Fibroblast of lung (primary cell): ENCODE measurements at regions not wholly inside any gene's neighbourhood (a gene's known extent, or its start where the extent isn't known, plus 50 kb on each side); places are given as distances from the start of the nearest gene placed in this dataset.

Source experiments
- DNase-seq, 2 donors: peaks; one replicate each; pipeline versions ENCODE4 v3.0.0 to v3.0.0-alpha.2; 2010; ENCODE audit warnings: low read depth in 2 of 2
- H2AFZ ChIP-seq: 2 replicates; pipeline ENCODE4 v1.5.1; 2012; ENCODE audit warnings: low read length, control low read depth, inconsistent platforms
- H3K27ac ChIP-seq: 2 replicates; pipeline ENCODE4 v1.5.1; 2011; ENCODE audit warnings: low read length, control low read depth; ENCODE audit not compliant: insufficient read depth
- H3K27me3 ChIP-seq: 2 replicates; pipeline ENCODE4 v1.5.1; 2011; ENCODE audit warnings: mild to moderate bottlenecking, low read length; ENCODE audit not compliant: control insufficient read depth, insufficient read depth
- H3K36me3 ChIP-seq: 2 replicates; pipeline ENCODE4 v1.5.1; 2011; ENCODE audit warnings: low read length; ENCODE audit not compliant: control insufficient read depth, insufficient read depth
- H3K4me1 ChIP-seq: 2 replicates; pipeline ENCODE4 v1.5.1; 2011; ENCODE audit warnings: low read length; ENCODE audit not compliant: control insufficient read depth, insufficient read depth; ENCODE audit errors: extremely low read depth
- H3K4me2 ChIP-seq: 2 replicates; pipeline ENCODE4 v1.5.1; 2011; ENCODE audit warnings: low read length, control low read depth; ENCODE audit not compliant: insufficient read depth; ENCODE audit errors: extremely low read depth
- H3K4me3 ChIP-seq, 4 experiments: fragments of 200-600 bp in 1 of 4; sonication (generic) in 1 of 4; replicated peaks in 1 of 4; 2 replicates each; pipeline ENCODE4 v1.5.1; 2011 to 2016; ENCODE audit warnings: low read length in 4 of 4, low read depth in 3 of 4, mild to moderate bottlenecking in 3 of 4, control low read depth in 2 of 4, inconsistent platforms in 1 of 4, mixed read lengths in 1 of 4; ENCODE audit not compliant: insufficient read depth in 1 of 4; ENCODE audit errors: control extremely low read depth in 1 of 4
- H3K79me2 ChIP-seq: 2 replicates; pipeline ENCODE4 v1.5.1; 2012; ENCODE audit warnings: mild to moderate bottlenecking, low read length, inconsistent platforms; ENCODE audit not compliant: control insufficient read depth, insufficient read depth
- H3K9ac ChIP-seq: 2 replicates; pipeline ENCODE4 v1.5.1; 2011; ENCODE audit warnings: mild to moderate bottlenecking, low read length, control low read depth; ENCODE audit not compliant: insufficient read depth
- H3K9me3 ChIP-seq: 2 replicates; pipeline ENCODE4 v1.5.1; 2012; ENCODE audit warnings: low read depth, low read length; ENCODE audit not compliant: control insufficient read depth, insufficient read depth
- H4K20me1 ChIP-seq: 2 replicates; pipeline ENCODE4 v1.5.1; 2011; ENCODE audit warnings: low read length; ENCODE audit not compliant: control insufficient read depth, insufficient read depth; ENCODE audit errors: extremely low read depth
- EZH2 ChIP-seq: IDR thresholded peaks from 2 replicates; pipeline ENCODE4 v1.5.1; 2012; ENCODE audit warnings: low read length, control low read depth, mild to moderate bottlenecking; ENCODE audit errors: missing control alignments
- TF ChIP-seq, protein P1 (sequence below), 2 donors: IDR thresholded peaks in 1 of 2; conservative IDR thresholded peaks in 1 of 2; 1 replicate in 1 of 2; 2 replicates in 1 of 2; pipeline ENCODE4 v1.5.1; 2011 to 2012; ENCODE audit warnings: low read length in 2 of 2, control low read depth in 1 of 2, inconsistent platforms in 1 of 2, low read depth in 1 of 2, mild to moderate bottlenecking in 1 of 2

DNA sequence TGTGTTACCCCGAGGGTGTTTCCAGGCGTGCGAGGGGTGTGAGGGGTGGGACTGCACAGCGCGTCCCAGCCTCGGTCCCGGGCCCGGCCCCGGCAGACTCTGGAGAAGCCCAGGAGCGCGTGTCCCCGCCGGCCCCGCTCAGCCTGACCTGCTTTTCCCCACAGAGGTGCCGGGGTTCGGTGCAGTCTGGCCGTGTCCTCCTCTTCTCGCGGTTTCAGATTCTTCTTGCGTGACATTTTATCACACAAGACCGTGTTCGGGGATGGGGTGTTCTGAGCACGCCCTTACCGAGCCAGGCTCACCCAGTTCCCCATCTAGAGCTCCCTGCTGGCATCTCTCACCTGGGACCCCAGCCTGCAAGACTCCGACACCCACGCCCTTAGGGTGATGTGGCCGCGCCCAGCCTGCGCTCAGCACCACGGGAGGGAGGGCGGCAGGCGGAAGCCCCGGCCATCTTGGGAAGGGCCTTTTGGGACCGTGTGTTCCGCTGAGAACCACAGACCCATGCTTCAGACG lies 775.6 kb downstream of the BRD1 start:
- peak overlapping the region in 2 of 4 experiments; percentile 14 to 28 for H3K4me3 ChIP-seq
- no peak overlapping the region for H2AFZ ChIP-seq
- no peaks in the 10 kb centered on the region for H4K20me1 ChIP-seq
- no peaks in the 10 kb centered on the region for H3K4me1 ChIP-seq
- H3K4me2 ChIP-seq, result no peak overlapping the region
- H3K79me2 ChIP-seq, result no peaks in the 10 kb centered on the region
- H3K36me3 ChIP-seq, result no peaks in the 10 kb centered on the region
- no peaks in the 10 kb centered on the region for H3K27me3 ChIP-seq
- H3K9ac ChIP-seq, result no peak overlapping the region
- H3K27ac ChIP-seq, result no peak overlapping the region
- DNase-seq, result peak; percentile 2 to 6
- H3K9me3 ChIP-seq, result no peaks in the 10 kb centered on the region
- TF ChIP-seq, protein P1, sequence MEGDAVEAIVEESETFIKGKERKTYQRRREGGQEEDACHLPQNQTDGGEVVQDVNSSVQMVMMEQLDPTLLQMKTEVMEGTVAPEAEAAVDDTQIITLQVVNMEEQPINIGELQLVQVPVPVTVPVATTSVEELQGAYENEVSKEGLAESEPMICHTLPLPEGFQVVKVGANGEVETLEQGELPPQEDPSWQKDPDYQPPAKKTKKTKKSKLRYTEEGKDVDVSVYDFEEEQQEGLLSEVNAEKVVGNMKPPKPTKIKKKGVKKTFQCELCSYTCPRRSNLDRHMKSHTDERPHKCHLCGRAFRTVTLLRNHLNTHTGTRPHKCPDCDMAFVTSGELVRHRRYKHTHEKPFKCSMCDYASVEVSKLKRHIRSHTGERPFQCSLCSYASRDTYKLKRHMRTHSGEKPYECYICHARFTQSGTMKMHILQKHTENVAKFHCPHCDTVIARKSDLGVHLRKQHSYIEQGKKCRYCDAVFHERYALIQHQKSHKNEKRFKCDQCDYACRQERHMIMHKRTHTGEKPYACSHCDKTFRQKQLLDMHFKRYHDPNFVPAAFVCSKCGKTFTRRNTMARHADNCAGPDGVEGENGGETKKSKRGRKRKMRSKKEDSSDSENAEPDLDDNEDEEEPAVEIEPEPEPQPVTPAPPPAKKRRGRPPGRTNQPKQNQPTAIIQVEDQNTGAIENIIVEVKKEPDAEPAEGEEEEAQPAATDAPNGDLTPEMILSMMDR (conservative IDR thresholded peaks at IDR 0.05 in 1 of 2, IDR thresholded peaks at IDR 0.05 in 1 of 2; ENCODE audit: low read depth in 1 of 2, low read length in 2 of 2), result no peak
- no peak for TF ChIP-seq EZH2

DNA sequence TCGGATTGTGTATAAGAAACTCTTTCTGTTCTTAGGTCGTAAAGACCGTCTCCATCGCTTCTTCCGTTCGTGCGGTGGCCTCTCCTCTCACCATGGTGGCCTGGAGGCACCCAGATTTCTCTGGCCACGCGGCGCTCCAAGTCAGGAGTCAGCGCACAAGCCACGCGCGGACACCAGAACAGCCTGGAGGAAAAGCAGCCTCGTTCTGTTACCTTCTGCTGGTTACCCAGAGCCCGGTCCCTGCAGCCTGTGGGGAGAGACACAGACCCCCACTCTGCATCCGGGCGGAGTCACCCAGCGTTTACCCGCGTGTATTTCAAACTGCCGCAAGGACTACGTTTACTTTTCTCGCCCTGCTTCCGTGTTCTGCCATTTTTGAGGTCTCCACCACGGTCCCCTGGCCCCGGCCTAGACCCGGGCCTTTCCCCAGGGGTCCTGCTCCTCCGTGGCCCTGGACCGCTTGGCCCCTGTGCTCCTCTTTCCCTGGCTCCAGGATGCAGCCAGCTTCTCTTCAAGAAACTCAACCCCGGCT lies 776.1 kb downstream of the BRD1 start:
- TF ChIP-seq, protein P1 (conservative IDR thresholded peaks at IDR 0.05 in 1 of 2, IDR thresholded peaks at IDR 0.05 in 1 of 2; ENCODE audit: low read depth in 1 of 2, low read length in 2 of 2), result no peak
- no peak for TF ChIP-seq EZH2
- Histone ChIP-seq H3K79me2 (no peaks in the 10 kb centered on the region), H3K9ac (no peak overlapping the region), H3K27me3 (no peaks in the 10 kb centered on the region), H3K9me3 (no peaks in the 10 kb centered on the region), H3K4me3 (peak overlapping the region in 1 of 4 experiments; percentile 14), H3K27ac (no peak overlapping the region), H3K36me3 (no peaks in the 10 kb centered on the region), H4K20me1 (no peaks in the 10 kb centered on the region), H3K4me1 (no peaks in the 10 kb centered on the region), H2AFZ (no peak overlapping the region), H3K4me2 (no peak overlapping the region)
- no peak for DNase-seq

DNA sequence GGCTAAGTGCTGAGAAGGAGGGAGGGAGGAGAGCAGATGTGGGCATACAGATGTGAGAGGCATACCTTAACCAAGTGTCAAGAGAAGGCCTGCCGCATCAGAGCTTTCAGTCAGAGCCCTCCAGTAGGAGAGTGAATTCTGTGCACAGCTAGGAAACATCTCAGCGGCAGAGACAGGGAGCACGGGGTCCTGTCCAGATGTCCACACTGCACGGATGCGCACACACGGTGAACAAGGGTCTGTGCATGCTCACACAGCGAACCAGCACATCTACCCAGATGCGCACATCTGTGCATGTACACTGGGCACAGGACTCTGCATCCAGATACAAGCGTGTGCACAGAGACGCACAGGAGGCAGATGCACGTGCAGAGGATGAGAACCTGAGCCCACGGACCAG lies 778.0 kb downstream of the BRD1 start:
- no peak for DNase-seq
- H3K9me3 ChIP-seq, result no peaks in the 10 kb centered on the region

More for the DNA sequence above, 778.0 kb downstream of the BRD1 start:
- H3K27me3 ChIP-seq, result no peaks in the 10 kb centered on the region
- no peaks in the 10 kb centered on the region for H4K20me1 ChIP-seq
- H2AFZ ChIP-seq, result no peak overlapping the region
- TF ChIP-seq, protein P1 (conservative IDR thresholded peaks at IDR 0.05 in 1 of 2, IDR thresholded peaks at IDR 0.05 in 1 of 2; ENCODE audit: low read depth in 1 of 2, low read length in 2 of 2), result no peak
- no peak for TF ChIP-seq EZH2
- H3K4me1 ChIP-seq, result no peaks in the 10 kb centered on the region
- no peak overlapping the region for H3K4me3 ChIP-seq
- H3K27ac ChIP-seq, result no peak overlapping the region
- H3K4me2 ChIP-seq, result no peak overlapping the region
- H3K9ac ChIP-seq, result no peak overlapping the region
- H3K36me3 ChIP-seq, result no peaks in the 10 kb centered on the region
- no peaks in the 10 kb centered on the region for H3K79me2 ChIP-seq
